ENCODE measurements at regions not wholly inside any gene's neighbourhood (a gene's known extent, or its start where the extent isn't known, plus 50 kb on each side); places are given as distances from the start of the nearest gene placed in this dataset.
A peak's percentile ranks its signal among the peaks of the same experiment; 100 is the strongest.

DNA sequence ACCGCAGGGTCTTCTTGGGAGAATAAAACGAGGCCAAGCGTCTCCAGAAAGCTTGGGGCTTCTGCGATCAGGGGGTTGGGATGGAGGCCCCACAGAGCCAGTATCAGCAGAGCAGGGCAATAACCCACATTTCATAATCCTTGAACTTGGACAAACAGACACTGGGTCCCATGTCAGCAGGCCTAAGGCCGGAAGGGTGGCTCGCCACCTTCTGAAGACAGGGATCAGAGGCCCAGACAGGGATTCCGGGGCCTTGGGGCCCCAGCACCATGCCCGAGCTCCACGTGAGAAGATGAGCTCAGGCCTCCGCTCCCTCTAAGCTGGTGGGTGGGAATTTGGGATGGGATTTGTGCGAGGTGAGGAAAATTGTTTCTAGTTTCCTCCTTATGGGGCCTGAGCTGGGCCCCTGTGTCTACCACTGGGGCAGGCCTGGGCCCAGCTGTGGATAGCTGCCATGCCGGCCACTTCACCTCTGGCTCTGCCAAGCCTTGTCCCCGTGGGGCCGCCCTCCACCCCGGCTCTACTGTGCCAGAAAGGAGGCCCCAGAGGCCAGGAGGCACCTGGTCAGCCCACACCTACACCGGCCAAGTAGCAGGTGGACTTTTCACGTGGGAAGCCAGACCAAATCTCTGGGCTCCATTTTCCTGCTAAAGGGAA lies 67.2 kb upstream of the DLK1 start:
- H3K4me3 ChIP-seq = no peak overlapping the region
- H3K9me3 ChIP-seq = no peaks in the 10 kb centered on the region
- H3K36me3 ChIP-seq = no peaks in the 10 kb centered on the region
- DNase-seq (ENCODE audit: low spot score in 2 of 2) = no peak
- H3K27me3 ChIP-seq = no peaks in the 10 kb centered on the region
- no peak for TF ChIP-seq CTCF (IDR thresholded peaks at IDR 0.05)
- intact Hi-C loops (cut with DNase I) = loop anchor here (10.0 kb wide), 1 partner anchor 215 kb away; no protein-coding TSS in a partner anchor
- H3K27ac ChIP-seq = no peak overlapping the region
- no peaks in the 10 kb centered on the region for H3K4me1 ChIP-seq

DNA sequence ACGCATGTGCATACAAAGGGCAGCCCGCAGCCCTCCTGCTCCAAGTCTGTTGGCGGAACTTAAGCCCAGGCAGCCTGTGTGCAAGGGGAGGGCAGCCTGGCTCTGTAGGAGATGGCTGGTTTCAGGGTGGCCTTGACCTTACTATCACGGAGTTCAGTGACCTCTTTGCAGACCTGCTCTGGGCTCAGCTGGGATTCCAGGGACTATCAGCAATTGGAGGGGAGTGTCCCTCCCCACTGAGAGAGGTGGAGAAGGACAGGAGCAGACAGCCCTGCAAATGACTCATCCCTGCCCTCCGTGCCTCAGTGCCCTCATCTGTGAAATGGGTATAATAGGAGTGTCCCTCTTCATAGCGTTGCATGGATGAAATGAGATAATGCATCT lies 66.2 kb upstream of the DLK1 start:
- no peaks in the 10 kb centered on the region for H3K9me3 ChIP-seq
- H3K36me3 ChIP-seq = no peaks in the 10 kb centered on the region
- DNase-seq (ENCODE audit: low spot score in 2 of 2) = no peak
- no peaks in the 10 kb centered on the region for H3K4me1 ChIP-seq
- TF ChIP-seq CTCF (IDR thresholded peaks at IDR 0.05) = no peak
- intact Hi-C loops (cut with DNase I) = no loop called here
- H3K27me3 ChIP-seq = no peaks in the 10 kb centered on the region
- H3K27ac ChIP-seq = no peak overlapping the region
- no peak overlapping the region for H3K4me3 ChIP-seq

GRCh38 chr14:100660882-100661635 lies 65.6 kb upstream of the DLK1 start:
- H3K9me3 ChIP-seq = no peaks in the 10 kb centered on the region
- TF ChIP-seq CTCF (IDR thresholded peaks at IDR 0.05) = no peak
- no peaks in the 10 kb centered on the region for H3K36me3 ChIP-seq
- intact Hi-C loops (cut with DNase I) = no loop called here
- H3K27me3 ChIP-seq = no peaks in the 10 kb centered on the region
- no peak for DNase-seq (ENCODE audit: low spot score in 2 of 2)
- H3K4me3 ChIP-seq = no peak overlapping the region
- no peak overlapping the region for H3K27ac ChIP-seq
- H3K4me1 ChIP-seq = no peaks in the 10 kb centered on the region

DNA sequence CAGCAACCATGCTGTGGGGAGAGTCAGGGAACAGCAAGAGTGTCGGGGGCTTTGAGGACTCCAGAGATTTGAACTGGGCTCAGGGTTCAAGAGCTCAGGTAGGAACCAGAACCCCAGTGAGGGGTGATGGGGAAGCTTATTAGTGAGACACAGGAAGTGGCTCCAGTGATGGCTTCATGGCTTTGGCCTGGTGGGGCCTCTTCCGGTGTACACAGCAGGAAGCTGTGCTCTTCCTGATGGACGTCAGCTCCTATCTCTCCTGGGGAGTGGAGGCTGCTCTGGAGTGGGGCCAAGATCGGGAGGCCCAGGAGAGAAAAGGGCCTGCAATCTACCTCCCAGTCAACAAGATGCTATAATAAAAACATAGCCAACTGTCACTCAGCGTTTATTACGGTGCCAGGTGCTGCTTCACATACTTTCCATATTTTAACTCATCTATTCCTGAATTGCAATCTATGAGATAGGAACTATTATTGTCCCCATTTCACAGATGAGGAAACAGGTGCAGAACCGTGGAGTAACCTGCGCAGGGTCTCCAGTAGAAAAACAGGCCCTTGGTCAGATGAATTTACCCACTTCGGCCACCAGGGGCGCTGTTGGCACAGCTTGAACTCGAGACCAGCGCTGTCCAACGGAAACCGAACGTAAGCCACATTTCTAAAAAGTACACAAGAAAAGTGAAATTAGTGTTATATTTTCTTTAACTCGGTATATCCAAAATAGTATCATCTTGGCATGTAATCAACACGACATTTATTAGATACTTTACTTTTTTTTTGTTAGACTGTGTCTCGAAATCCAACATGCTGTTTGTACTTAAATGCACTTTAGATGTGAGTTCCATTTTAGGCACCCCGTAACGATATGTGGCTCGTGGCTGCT lies 63.6 kb upstream of the DLK1 start:
- DNase-seq (ENCODE audit: low spot score in 2 of 2) = no peak
- peak; percentile 33 to 67 (median 52) for TF ChIP-seq CTCF (IDR thresholded peaks at IDR 0.05)
- Histone ChIP-seq H3K27me3 (no peaks in the 10 kb centered on the region), H3K9me3 (no peaks in the 10 kb centered on the region), H3K4me1 (no peaks in the 10 kb centered on the region), H3K4me3 (no peak overlapping the region), H3K36me3 (no peaks in the 10 kb centered on the region), H3K27ac (no peak overlapping the region)
- intact Hi-C loops (cut with DNase I) = loop anchor here (2.0 kb wide), 1 partner anchor 966 kb away; no protein-coding TSS in a partner anchor

DNA sequence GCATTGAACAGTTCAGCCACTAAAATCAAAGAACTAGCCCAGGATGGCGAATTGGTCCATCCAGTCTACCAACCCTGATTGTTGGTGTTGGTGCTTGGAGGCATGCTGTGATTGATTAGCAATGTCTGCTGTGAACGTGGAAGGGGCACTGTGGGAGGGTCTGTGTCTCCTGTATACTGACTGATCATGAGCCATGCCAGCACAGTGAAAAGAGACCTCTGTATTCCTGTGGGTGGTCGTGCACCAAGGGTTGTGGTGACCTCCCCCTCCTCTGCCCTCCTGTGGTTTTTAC lies 63.0 kb upstream of the DLK1 start:
- Histone ChIP-seq H3K36me3 (no peaks in the 10 kb centered on the region), H3K27ac (no peak overlapping the region), H3K4me1 (no peaks in the 10 kb centered on the region), H3K4me3 (no peak overlapping the region), H3K9me3 (no peaks in the 10 kb centered on the region), H3K27me3 (no peaks in the 10 kb centered on the region)
- no peak for TF ChIP-seq CTCF (IDR thresholded peaks at IDR 0.05)
- no peak for DNase-seq (ENCODE audit: low spot score in 2 of 2)
- intact Hi-C loops (cut with DNase I) = loop anchor here (2.0 kb wide), 1 partner anchor 965 kb away; no protein-coding TSS in a partner anchor

All from ascending aorta (tissue), 2 donors.